Trophoblast cell (in vitro differentiated cells and primary cell): ENCODE measurements at regions not wholly inside any gene's neighbourhood (a gene's known extent, or its start where the extent isn't known, plus 50 kb on each side); places are given as distances from the start of the nearest gene placed in this dataset.

Experiments used
- DNase-seq, 2 donors: peaks; one replicate each; pipeline ENCODE4 v3.0.0-alpha.2; 2016
- H2AFZ ChIP-seq: 2 replicates; pipeline ENCODE4 v1.6.1; 2013; ENCODE audit warnings: low read length, moderate library complexity, mild to moderate bottlenecking; ENCODE audit not compliant: insufficient read depth, poor library complexity
- H2AK5ac ChIP-seq: 2 replicates; pipeline ENCODE4 v1.6.1; 2013; ENCODE audit warnings: mild to moderate bottlenecking, low read length
- H2BK120ac ChIP-seq: 2 replicates; pipeline ENCODE4 v1.6.1; 2013; ENCODE audit warnings: low read length, mild to moderate bottlenecking, moderate library complexity; ENCODE audit not compliant: insufficient read depth, poor library complexity
- H2BK12ac ChIP-seq: 2 replicates; pipeline ENCODE4 v1.6.1; 2013; ENCODE audit warnings: mild to moderate bottlenecking, low read length, moderate library complexity
- H2BK5ac ChIP-seq: 2 replicates; pipeline ENCODE4 v1.6.1; 2013; ENCODE audit warnings: low read length, low read depth, moderate library complexity, mild to moderate bottlenecking; ENCODE audit not compliant: poor library complexity
- H3K14ac ChIP-seq: 2 replicates; pipeline ENCODE4 v1.6.1; 2013; ENCODE audit warnings: mild to moderate bottlenecking, low read length
- H3K18ac ChIP-seq: 2 replicates; pipeline ENCODE4 v1.6.1; 2013; ENCODE audit warnings: mild to moderate bottlenecking, low read length
- H3K23ac ChIP-seq: 2 replicates; pipeline ENCODE4 v1.6.1; 2013; ENCODE audit warnings: low read length
- H3K27ac ChIP-seq: 2 replicates; pipeline ENCODE4 v1.5.1; 2013; ENCODE audit warnings: low read depth, mild to moderate bottlenecking, inconsistent platforms, low read length, moderate library complexity
- H3K27me3 ChIP-seq: 2 replicates; pipeline ENCODE4 v1.6.1; 2013; ENCODE audit warnings: inconsistent platforms, mild to moderate bottlenecking, low read length, moderate library complexity; ENCODE audit not compliant: insufficient read depth
- H3K36me3 ChIP-seq, 2 experiments: 1 replicate in 1 of 2; 2 replicates in 1 of 2; pipeline ENCODE4 v1.6.1; 2013; ENCODE audit warnings: low read length in 2 of 2, mild to moderate bottlenecking in 2 of 2, moderate library complexity in 1 of 2; ENCODE audit not compliant: insufficient read depth in 2 of 2, control insufficient read depth in 1 of 2
- H3K4ac ChIP-seq: 2 replicates; pipeline ENCODE4 v1.6.1; 2013; ENCODE audit warnings: low read depth, mild to moderate bottlenecking, low read length, moderate library complexity
- H3K4me1 ChIP-seq, 2 experiments: 1 replicate in 1 of 2; 2 replicates in 1 of 2; pipeline ENCODE4 v1.6.1; 2013; ENCODE audit warnings: low read length in 2 of 2, mild to moderate bottlenecking in 2 of 2, moderate library complexity in 1 of 2; ENCODE audit not compliant: insufficient read depth in 2 of 2, control insufficient read depth in 1 of 2
- H3K4me2 ChIP-seq: 2 replicates; pipeline ENCODE4 v1.6.1; 2013; ENCODE audit warnings: inconsistent platforms, mild to moderate bottlenecking, low read length, moderate library complexity
- H3K4me3 ChIP-seq: 2 replicates; pipeline ENCODE4 v1.5.1; 2013; ENCODE audit warnings: mild to moderate bottlenecking, low read depth, low read length, inconsistent platforms
- H3K79me1 ChIP-seq: one replicate; pipeline ENCODE4 v1.6.1; 2013; ENCODE audit warnings: low read length
- H3K79me2 ChIP-seq: 2 replicates; pipeline ENCODE4 v1.6.1; 2013; ENCODE audit warnings: low read length, mild to moderate bottlenecking; ENCODE audit not compliant: control insufficient read depth, insufficient read depth, poor library complexity
- H3K9ac ChIP-seq: 2 replicates; pipeline ENCODE4 v1.6.1; 2013; ENCODE audit warnings: mild to moderate bottlenecking, low read length
- H3K9me3 ChIP-seq: 2 replicates; pipeline ENCODE4 v1.6.1; 2013; ENCODE audit warnings: low read depth, mild to moderate bottlenecking, control low read depth, inconsistent platforms, low read length; ENCODE audit not compliant: insufficient read depth
- H4K12ac ChIP-seq: 2 replicates; pipeline ENCODE4 v1.6.1; 2013; ENCODE audit warnings: low read depth, mild to moderate bottlenecking, low read length, moderate library complexity
- H4K8ac ChIP-seq: 2 replicates; pipeline ENCODE4 v1.6.1; 2013; ENCODE audit warnings: low read depth, mild to moderate bottlenecking, low read length, moderate library complexity
- H4K91ac ChIP-seq: one replicate; pipeline ENCODE4 v1.6.1; 2013; ENCODE audit warnings: low read depth, mild to moderate bottlenecking, low read length, moderate library complexity
- WGBS: extraction: QIAGEN DNeasy Blood & Tissue Kit; methylation state at CpG from one replicate; pipeline ENCODE4 v1.1.7; 2013; ENCODE audit warnings: missing lambda C conversion rate; ENCODE audit not compliant: insufficient read length, insufficient coverage; ENCODE audit errors: extremely low coverage; 5-methylcytosine and 5-hydroxymethylcytosine counted together

- Histone ChIP-seq H2BK5ac (no peak overlapping the region), H3K27ac (no peak overlapping the region), H2BK12ac (no peak overlapping the region), H3K79me1 (no peaks in the 10 kb centered on the region), H3K27me3 (no peaks in the 10 kb centered on the region), H4K8ac (no peak overlapping the region), H3K9me3 (no peaks in the 10 kb centered on the region), H4K91ac (no peak overlapping the region), H3K23ac (no peak overlapping the region), H3K4me2 (no peak overlapping the region), H3K79me2 (no peaks in the 10 kb centered on the region), H3K4me1 (no peaks in the 10 kb centered on the region), H2AK5ac (no peak overlapping the region), H3K14ac (no peak overlapping the region), H2AFZ (no peak overlapping the region), H3K9ac (no peak overlapping the region), H4K12ac (no peak overlapping the region), H3K4me3 (no peak overlapping the region), H3K4ac (no peak overlapping the region), H3K36me3 (no peaks in the 10 kb centered on the region), H2BK120ac (no peak overlapping the region), H3K18ac (no peak overlapping the region)
- DNase-seq: no peak
- no CpG with 5 or more reads among the region's 3 CpGs for WGBS
These were observed 455.8 kb downstream of the SETBP1 start for GRCh38 chr18:45136381-45137086.

GRCh38 chr18:45137087-45137419 lies 456.4 kb downstream of the SETBP1 start:
- no peaks in the 10 kb centered on the region for H3K79me1 ChIP-seq
- H4K12ac ChIP-seq: no peak overlapping the region
- H2BK5ac ChIP-seq: no peak overlapping the region
- DNase-seq: no peak
- H4K91ac ChIP-seq: no peak overlapping the region
- H3K9me3 ChIP-seq: no peaks in the 10 kb centered on the region
- no peak overlapping the region for H2BK120ac ChIP-seq
- H3K4me1 ChIP-seq: no peaks in the 10 kb centered on the region
- no peak overlapping the region for H3K4me2 ChIP-seq
- H3K18ac ChIP-seq: no peak overlapping the region
- no peak overlapping the region for H3K27ac ChIP-seq
- no peak overlapping the region for H3K23ac ChIP-seq
- no peak overlapping the region for H2BK12ac ChIP-seq
- no peak overlapping the region for H2AFZ ChIP-seq
- no peak overlapping the region for H3K4me3 ChIP-seq
- H3K79me2 ChIP-seq: no peaks in the 10 kb centered on the region
- H3K4ac ChIP-seq: no peak overlapping the region
- H3K14ac ChIP-seq: no peak overlapping the region
- no peaks in the 10 kb centered on the region for H3K27me3 ChIP-seq
- no peak overlapping the region for H3K9ac ChIP-seq
- no peak overlapping the region for H4K8ac ChIP-seq
- H2AK5ac ChIP-seq: no peak overlapping the region
- H3K36me3 ChIP-seq: no peaks in the 10 kb centered on the region

GRCh38 chr18:45139478-45139877 lies 458.8 kb downstream of the SETBP1 start:
- H3K4me2 ChIP-seq: no peak overlapping the region
- H3K79me1 ChIP-seq: no peaks in the 10 kb centered on the region
- H2BK12ac ChIP-seq: no peak overlapping the region
- H3K9me3 ChIP-seq: no peaks in the 10 kb centered on the region
- H3K14ac ChIP-seq: no peak overlapping the region
- no peak overlapping the region for H2AFZ ChIP-seq
- H3K36me3 ChIP-seq: no peaks in the 10 kb centered on the region
- no peak overlapping the region for H2BK120ac ChIP-seq
- no peak overlapping the region for H3K4me3 ChIP-seq
- no peak overlapping the region for H2BK5ac ChIP-seq
- no peak overlapping the region for H4K8ac ChIP-seq
- no peaks in the 10 kb centered on the region for H3K27me3 ChIP-seq
- no peak for DNase-seq
- no CpG with 5 or more reads among the region's 4 CpGs for WGBS
- no peak overlapping the region for H4K12ac ChIP-seq
- no peak overlapping the region for H3K23ac ChIP-seq
- H3K27ac ChIP-seq: no peak overlapping the region
- H3K18ac ChIP-seq: no peak overlapping the region
- H3K4ac ChIP-seq: no peak overlapping the region
- H3K4me1 ChIP-seq: no peaks in the 10 kb centered on the region
- no peaks in the 10 kb centered on the region for H3K79me2 ChIP-seq
- H2AK5ac ChIP-seq: no peak overlapping the region
- no peak overlapping the region for H4K91ac ChIP-seq
- no peak overlapping the region for H3K9ac ChIP-seq

GRCh38 chr18:45142868-45143267 lies 462.2 kb downstream of the SETBP1 start:
- Histone ChIP-seq H3K9me3 (no peaks in the 10 kb centered on the region), H3K79me2 (no peaks in the 10 kb centered on the region), H4K8ac (no peak overlapping the region), H3K9ac (no peak overlapping the region), H3K18ac (no peak overlapping the region), H2BK12ac (no peak overlapping the region), H2AK5ac (no peak overlapping the region), H4K91ac (no peak overlapping the region), H2BK5ac (no peak overlapping the region), H3K36me3 (no peaks in the 10 kb centered on the region), H2AFZ (no peak overlapping the region), H3K14ac (no peak overlapping the region), H4K12ac (no peak overlapping the region), H3K23ac (no peak overlapping the region), H3K4me1 (no peaks in the 10 kb centered on the region), H3K27ac (no peak overlapping the region), H3K4ac (no peak overlapping the region), H2BK120ac (no peak overlapping the region), H3K4me2 (no peak overlapping the region), H3K4me3 (no peak overlapping the region), H3K27me3 (no peaks in the 10 kb centered on the region), H3K79me1 (no peaks in the 10 kb centered on the region)
- no peak for DNase-seq
- no CpG with 5 or more reads among the region's 1 CpG for WGBS
